AG09319 (cell line): ENCODE measurements at regions not wholly inside any gene's neighbourhood (a gene's known extent, or its start where the extent isn't known, plus 50 kb on each side); places are given as distances from the start of the nearest gene placed in this dataset.

ENCODE experiments used
- DNase-seq: peaks from one replicate; pipeline ENCODE4 v3.0.0-alpha.2; 2010; ENCODE audit warnings: low read depth; ENCODE audit errors: extremely low read depth
- CTCF ChIP-seq: IDR thresholded peaks from 2 replicates; pipeline ENCODE4 v1.5.1; 2011; ENCODE audit warnings: low read depth, mild to moderate bottlenecking, inconsistent platforms, low read length, moderate library complexity

- TF ChIP-seq CTCF, result no peak
- DNase-seq, result no peak
These were observed 50.0 kb upstream of the USP6NL start for GRCh38 chr10:11661441-11661840.
